ENCODE measurements at regions not wholly inside any gene's neighbourhood (a gene's known extent, or its start where the extent isn't known, plus 50 kb on each side); places are given as distances from the start of the nearest gene placed in this dataset.

- TF ChIP-seq NR2C2 (CRISPR knock-in tag; IDR thresholded peaks at IDR 0.05) (no peak), CTCF (IDR thresholded peaks at IDR 0.05) (no peak), ZNF121 (CRISPR knock-in tag; IDR thresholded peaks at IDR 0.05) (no peak)
These were observed 172.7 kb upstream of the USP9X start for GRCh38 chrX:40912576-40912975.
